Osteocyte (in vitro differentiated cells): ENCODE measurements at regions not wholly inside any gene's neighbourhood (a gene's known extent, or its start where the extent isn't known, plus 50 kb on each side); places are given as distances from the start of the nearest gene placed in this dataset.

Experiments used
- DNase-seq: peaks from one replicate; pipeline ENCODE4 v3.0.0; 2021; ENCODE audit warnings: mixed read lengths; ENCODE audit not compliant: unreplicated experiment; ENCODE audit errors: extremely low spot score
- H3K27ac Mint-ChIP-seq: one replicate; pipeline ENCODE4 v1.8.0; 2021; ENCODE audit warnings: mild to moderate bottlenecking, mixed read lengths; ENCODE audit not compliant: unreplicated experiment
- H3K27me3 Mint-ChIP-seq: one replicate; pipeline ENCODE4 v1.8.0; 2021; ENCODE audit warnings: mixed read lengths; ENCODE audit not compliant: unreplicated experiment
- H3K36me3 Mint-ChIP-seq: one replicate; pipeline ENCODE4 v1.8.0; 2021; ENCODE audit warnings: mixed read lengths; ENCODE audit not compliant: unreplicated experiment
- H3K4me1 Mint-ChIP-seq: one replicate; pipeline ENCODE4 v1.8.0; 2021; ENCODE audit warnings: mixed read lengths; ENCODE audit not compliant: unreplicated experiment
- H3K4me3 Mint-ChIP-seq: one replicate; pipeline ENCODE4 v1.8.0; 2021; ENCODE audit warnings: mild to moderate bottlenecking, moderate library complexity, mixed read lengths; ENCODE audit not compliant: unreplicated experiment
- H3K9me3 Mint-ChIP-seq: one replicate; pipeline ENCODE4 v1.8.0; 2021; ENCODE audit warnings: mixed read lengths; ENCODE audit not compliant: unreplicated experiment
- CTCF ChIP-seq: fragments of 200-600 bp; sonication (generic); IDR thresholded peaks from 2 replicates; pipeline ENCODE4 v1.5.0; 2021; ENCODE audit warnings: antibody characterized with exemption, mild to moderate bottlenecking, moderate library complexity

- H3K27ac Mint-ChIP-seq = peak overlapping the region; percentile 94
- H3K4me1 Mint-ChIP-seq = peaks cover 28% of the 10 kb centered on the region
- H3K9me3 Mint-ChIP-seq = no peaks in the 10 kb centered on the region
- H3K36me3 Mint-ChIP-seq = no peaks in the 10 kb centered on the region
- no peaks in the 10 kb centered on the region for H3K27me3 Mint-ChIP-seq
- peak; percentile 37 for TF ChIP-seq CTCF
- DNase-seq = no peak
- H3K4me3 Mint-ChIP-seq = peak overlapping the region; percentile 44
Observed at GRCh38 chr3:164332831-164333802, 745.2 kb downstream of the SI start.

- H3K27me3 Mint-ChIP-seq = no peaks in the 10 kb centered on the region
- DNase-seq = no peak
- no peak overlapping the region for H3K27ac Mint-ChIP-seq
- H3K36me3 Mint-ChIP-seq = no peaks in the 10 kb centered on the region
- H3K4me3 Mint-ChIP-seq = no peak overlapping the region
- peaks cover 9% of the 10 kb centered on the region for H3K4me1 Mint-ChIP-seq
- TF ChIP-seq CTCF = no peak
- H3K9me3 Mint-ChIP-seq = no peaks in the 10 kb centered on the region
Observed at GRCh38 chr3:164326714-164327113, 751.6 kb downstream of the SI start.

GRCh38 chr3:164320962-164321361 lies 757.3 kb downstream of the SI start:
- no peak overlapping the region for H3K4me3 Mint-ChIP-seq
- no peaks in the 10 kb centered on the region for H3K4me1 Mint-ChIP-seq
- H3K9me3 Mint-ChIP-seq = no peaks in the 10 kb centered on the region
- peaks cover 8% of the 10 kb centered on the region for H3K27me3 Mint-ChIP-seq
- no peak for DNase-seq
- H3K36me3 Mint-ChIP-seq = no peaks in the 10 kb centered on the region
- TF ChIP-seq CTCF = no peak
- no peak overlapping the region for H3K27ac Mint-ChIP-seq

- peaks cover 14% of the 10 kb centered on the region for H3K9me3 Mint-ChIP-seq
Observed at GRCh38 chr3:164306042-164306441, 772.3 kb downstream of the SI start.

More at GRCh38 chr3:164306042-164306441, 772.3 kb downstream of the SI start:
- no peak for TF ChIP-seq CTCF
- peaks cover 3% of the 10 kb centered on the region for H3K27me3 Mint-ChIP-seq
- H3K36me3 Mint-ChIP-seq = peaks cover 5% of the 10 kb centered on the region
- no peak overlapping the region for H3K4me3 Mint-ChIP-seq
- no peak for DNase-seq
- no peak overlapping the region for H3K27ac Mint-ChIP-seq
- H3K4me1 Mint-ChIP-seq = peaks cover 3% of the 10 kb centered on the region
